Immature natural killer cell (primary cell): ENCODE measurements at regions not wholly inside any gene's neighbourhood (a gene's known extent, or its start where the extent isn't known, plus 50 kb on each side); places are given as distances from the start of the nearest gene placed in this dataset.

Experiments used
- DNase-seq, 3 donors: peaks; one replicate each; pipeline ENCODE4 v3.0.0; 2022; ENCODE audit warnings: mixed read lengths in 1 of 3
- H3K27ac Mint-ChIP-seq, 6 donors: one replicate each; pipeline ENCODE4 v1.8.0; 2020; ENCODE audit warnings: mixed read lengths in 6 of 6, mild to moderate bottlenecking in 5 of 6, inconsistent platforms in 4 of 6, moderate library complexity in 3 of 6
- H3K27me3 Mint-ChIP-seq, 3 donors: one replicate each; pipeline ENCODE4 v1.8.0; 2020 to 2021; ENCODE audit warnings: low read depth in 3 of 3, mild to moderate bottlenecking in 3 of 3, mixed read lengths in 3 of 3, moderate library complexity in 3 of 3, inconsistent platforms in 1 of 3
- H3K36me3 Mint-ChIP-seq, 3 donors: one replicate each; pipeline ENCODE4 v1.8.0; 2020; ENCODE audit warnings: mixed read lengths in 3 of 3, inconsistent platforms in 2 of 3, mild to moderate bottlenecking in 2 of 3
- H3K4me1 Mint-ChIP-seq, 2 donors: one replicate each; pipeline ENCODE4 v1.8.0; 2020; ENCODE audit warnings: inconsistent platforms in 2 of 2, mild to moderate bottlenecking in 2 of 2, mixed read lengths in 2 of 2, moderate library complexity in 1 of 2
- H3K4me3 Mint-ChIP-seq, 5 donors: one replicate each; pipeline ENCODE4 v1.8.0; 2020; ENCODE audit warnings: mild to moderate bottlenecking in 5 of 5, mixed read lengths in 5 of 5, inconsistent platforms in 3 of 5, moderate library complexity in 3 of 5
- H3K9me3 Mint-ChIP-seq, 6 donors: one replicate each; pipeline ENCODE4 v1.8.0; 2020; ENCODE audit warnings: mild to moderate bottlenecking in 6 of 6, mixed read lengths in 6 of 6, inconsistent platforms in 4 of 6, moderate library complexity in 3 of 6

DNA sequence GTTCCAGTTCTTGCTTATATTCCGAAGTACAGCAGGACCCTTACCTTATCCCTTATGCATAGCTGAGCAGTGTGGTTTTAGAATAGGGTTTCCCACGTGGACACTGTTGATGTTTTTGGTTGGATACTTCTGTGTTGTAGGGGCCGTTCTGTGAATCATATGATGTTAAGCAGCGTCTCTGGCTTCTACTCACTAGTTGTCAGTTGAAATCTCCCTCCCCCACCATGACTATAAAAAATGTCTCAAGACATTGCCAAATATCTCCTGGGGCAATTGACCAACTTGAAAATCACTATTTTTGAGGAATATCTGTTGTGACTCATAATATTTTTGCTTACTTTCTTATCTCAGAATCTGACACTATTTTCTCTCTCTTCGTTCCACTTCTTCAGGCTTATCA lies 713.7 kb downstream of the TSN start:
- no peak for DNase-seq
- no peaks in the 10 kb centered on the region for H3K36me3 Mint-ChIP-seq
- H3K9me3 Mint-ChIP-seq: peaks cover 0 to 8% (median 3%) of the 10 kb centered on the region in 6 donors
- no peak overlapping the region for H3K4me3 Mint-ChIP-seq
- no peaks in the 10 kb centered on the region for H3K4me1 Mint-ChIP-seq
- H3K27ac Mint-ChIP-seq: no peak overlapping the region
- peaks cover 0 to 1% (median under 1%) of the 10 kb centered on the region in 3 donors for H3K27me3 Mint-ChIP-seq

DNA sequence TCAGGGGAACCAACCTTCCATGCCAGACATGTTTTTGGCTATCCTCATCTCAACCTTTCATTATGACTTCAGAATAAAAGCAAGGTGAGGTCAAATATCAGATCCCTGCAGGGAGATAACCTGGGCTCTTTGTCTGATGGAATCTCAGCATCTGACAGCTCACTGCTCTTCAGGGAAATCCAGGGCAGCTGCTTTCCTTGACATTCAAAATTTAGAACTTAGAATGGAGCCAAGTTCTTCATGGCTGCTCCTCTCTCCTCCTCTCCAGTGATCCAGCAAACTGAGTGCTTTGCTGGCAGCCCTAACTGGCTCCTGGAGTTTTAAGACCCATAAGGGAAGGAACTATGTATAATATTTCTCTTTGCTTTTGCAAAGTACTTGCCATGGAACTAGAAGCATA lies 716.3 kb downstream of the TSN start:
- Mint-ChIP-seq H3K27me3 (peaks cover 0 to 1% (median 0%) of the 10 kb centered on the region in 3 donors), H3K36me3 (no peaks in the 10 kb centered on the region), H3K4me3 (no peak overlapping the region), H3K27ac (no peak overlapping the region), H3K9me3 (peaks cover 0 to 8% (median 2%) of the 10 kb centered on the region in 6 donors), H3K4me1 (no peaks in the 10 kb centered on the region)
- DNase-seq: no peak

DNA sequence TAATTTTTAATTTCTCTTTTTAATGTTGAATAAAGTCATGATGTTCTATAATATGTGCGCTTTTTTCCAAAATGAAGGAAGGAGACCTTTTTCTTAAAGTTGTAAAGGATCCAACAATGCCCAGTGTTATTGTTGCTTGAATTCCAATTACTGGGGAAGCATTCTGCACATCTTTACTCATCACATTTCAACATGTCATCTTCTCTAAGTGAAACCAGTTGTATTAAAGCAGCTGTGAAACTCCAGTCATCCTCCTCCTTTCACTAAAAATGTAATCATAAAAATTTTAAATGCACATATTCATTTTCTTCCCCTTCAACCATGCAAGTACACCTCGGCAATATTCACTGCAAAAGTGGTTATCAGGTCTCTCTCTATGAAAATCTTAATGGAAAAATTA lies 722.7 kb downstream of the TSN start:
- Mint-ChIP-seq H3K4me1 (no peaks in the 10 kb centered on the region), H3K36me3 (no peaks in the 10 kb centered on the region), H3K4me3 (no peak overlapping the region), H3K27ac (no peak overlapping the region), H3K27me3 (no peaks in the 10 kb centered on the region), H3K9me3 (peaks cover 0 to 25% (median 4%) of the 10 kb centered on the region in 6 donors)
- no peak for DNase-seq

DNA sequence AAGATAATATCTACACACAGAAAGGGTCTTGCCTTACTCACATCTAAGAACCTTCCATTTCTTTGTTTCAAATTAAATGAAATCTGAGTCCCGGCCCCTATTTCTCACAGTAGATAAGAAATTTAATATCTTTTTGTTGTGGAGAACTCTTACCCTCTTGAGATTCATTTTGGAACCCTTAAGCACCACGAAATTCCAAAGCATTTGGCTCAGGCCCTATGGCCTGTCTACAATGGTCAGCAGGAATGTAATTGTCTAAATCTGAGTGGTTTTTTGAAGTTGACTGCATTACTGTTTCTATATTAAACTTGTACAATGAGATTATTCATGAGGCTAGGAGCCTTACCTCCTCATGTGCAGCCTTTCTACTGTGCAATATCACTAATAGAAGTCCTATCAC lies 723.3 kb downstream of the TSN start:
- H3K4me1 Mint-ChIP-seq: no peaks in the 10 kb centered on the region
- no peaks in the 10 kb centered on the region for H3K36me3 Mint-ChIP-seq
- DNase-seq: no peak
- peaks cover 0 to 2% (median 0%) of the 10 kb centered on the region in 3 donors for H3K27me3 Mint-ChIP-seq
- peaks cover 0 to 30% (median 3%) of the 10 kb centered on the region in 6 donors for H3K9me3 Mint-ChIP-seq
- no peak overlapping the region for H3K27ac Mint-ChIP-seq
- no peak overlapping the region for H3K4me3 Mint-ChIP-seq

DNA sequence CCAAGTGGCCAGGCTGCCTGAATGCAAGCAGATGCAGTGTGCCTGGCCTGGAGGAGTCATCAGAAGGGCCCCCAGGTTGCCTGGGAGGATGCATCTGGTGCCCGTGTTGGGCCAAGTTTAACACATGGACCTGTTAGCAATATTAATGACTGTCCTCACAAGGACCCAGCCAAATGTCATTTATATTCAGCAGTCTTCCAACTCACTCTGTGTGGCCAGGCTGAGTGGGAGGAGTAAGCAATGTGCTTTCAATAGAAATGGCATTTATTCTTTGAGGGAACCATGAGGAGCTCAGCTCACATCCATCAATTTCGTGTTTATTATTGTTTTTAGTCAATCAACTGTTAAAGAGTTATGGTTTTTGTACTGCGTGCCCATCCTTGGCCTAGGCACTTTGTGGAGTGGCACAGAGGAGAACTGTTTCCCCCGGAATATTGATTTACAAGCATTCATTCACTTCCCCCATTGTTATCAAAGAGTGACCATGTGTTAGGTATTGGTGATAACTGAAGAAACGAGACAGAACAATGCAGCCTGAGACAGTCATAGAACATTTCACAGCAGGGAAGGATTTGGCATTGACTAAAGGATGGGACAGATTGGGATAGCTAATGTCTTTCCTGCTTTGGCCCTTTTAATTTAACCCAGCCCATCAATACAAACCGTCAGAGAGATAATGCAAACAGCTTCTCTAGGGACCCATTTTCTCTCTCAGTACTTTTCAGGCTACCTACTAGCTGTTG lies 725.2 kb downstream of the TSN start:
- Mint-ChIP-seq H3K4me3 (no peak overlapping the region), H3K9me3 (peaks cover 0 to 30% (median 3%) of the 10 kb centered on the region in 6 donors), H3K36me3 (no peaks in the 10 kb centered on the region), H3K4me1 (no peaks in the 10 kb centered on the region), H3K27ac (no peak overlapping the region), H3K27me3 (peaks cover 0 to 2% (median 0%) of the 10 kb centered on the region in 3 donors)
- DNase-seq: no peak

DNA sequence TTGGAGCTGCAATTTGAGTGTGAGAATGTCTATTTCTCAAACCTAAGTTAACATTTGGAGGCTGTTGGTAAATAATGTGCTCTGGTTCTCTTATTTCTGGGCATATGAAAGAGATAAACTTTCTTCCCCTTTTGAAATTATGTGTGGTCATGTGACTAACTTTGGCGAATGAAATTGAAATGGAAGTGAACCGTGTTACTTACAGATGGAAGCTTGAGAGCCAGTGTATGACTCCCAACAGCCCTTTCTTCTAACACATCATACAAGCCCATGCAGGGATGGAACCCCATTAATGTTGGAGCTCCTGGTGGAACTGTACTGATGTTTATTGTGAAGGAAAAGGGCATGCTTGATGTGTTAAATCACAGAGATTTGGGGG lies 725.8 kb downstream of the TSN start:
- Mint-ChIP-seq H3K4me3 (no peak overlapping the region), H3K9me3 (peaks cover 0 to 30% (median 4%) of the 10 kb centered on the region in 6 donors), H3K36me3 (no peaks in the 10 kb centered on the region), H3K4me1 (no peaks in the 10 kb centered on the region), H3K27ac (no peak overlapping the region), H3K27me3 (peaks cover 0 to 2% (median 2%) of the 10 kb centered on the region in 3 donors)
- no peak for DNase-seq

DNA sequence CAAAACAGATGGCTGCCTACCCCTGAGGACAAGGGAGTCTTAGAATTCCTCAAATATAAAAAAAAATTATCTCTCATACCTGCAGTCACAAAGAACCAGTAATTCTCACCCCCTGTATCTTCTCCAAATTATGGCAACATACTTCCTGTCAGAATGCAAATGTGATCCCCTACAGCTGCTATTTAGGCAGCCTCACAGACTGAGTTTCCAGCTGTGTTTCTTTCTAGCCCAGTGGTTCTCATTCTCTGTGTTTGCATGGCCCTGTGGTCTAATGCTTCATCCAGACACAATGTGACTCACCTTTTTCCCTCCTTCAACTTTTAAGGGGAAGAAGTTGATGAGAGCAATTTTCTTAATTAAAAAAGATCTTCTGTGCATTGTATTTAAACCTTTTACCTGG lies 726.3 kb downstream of the TSN start:
- Mint-ChIP-seq H3K4me3 (no peak overlapping the region), H3K4me1 (no peaks in the 10 kb centered on the region)
- DNase-seq: no peak

DNA sequence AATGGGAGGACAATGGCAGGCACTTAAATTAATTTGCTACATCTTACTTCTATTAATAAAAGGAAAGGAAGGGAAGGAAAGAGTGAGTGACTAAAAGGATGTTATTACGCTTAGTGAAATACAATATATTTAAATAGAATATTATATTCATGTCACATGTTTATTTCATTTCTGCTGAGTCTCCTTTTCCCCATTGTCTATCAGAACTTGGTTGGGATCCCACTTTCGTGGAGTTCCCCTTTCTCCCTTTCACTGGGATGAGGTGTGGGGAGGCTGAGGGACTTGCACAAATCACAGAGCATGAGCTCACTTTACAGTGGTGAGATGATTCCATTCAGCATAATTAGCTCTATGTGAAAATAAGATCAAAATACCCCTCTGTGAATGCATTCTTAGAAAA lies 730.6 kb downstream of the TSN start:
- no peak for DNase-seq
- H3K27ac Mint-ChIP-seq: no peak overlapping the region
- H3K4me1 Mint-ChIP-seq: no peaks in the 10 kb centered on the region
- peaks cover 0 to 3% (median 0%) of the 10 kb centered on the region in 3 donors for H3K36me3 Mint-ChIP-seq
- H3K4me3 Mint-ChIP-seq: no peak overlapping the region
- peaks cover 0 to 2% (median 2%) of the 10 kb centered on the region in 3 donors for H3K27me3 Mint-ChIP-seq
- peaks cover 3 to 29% (median 9%) of the 10 kb centered on the region in 6 donors for H3K9me3 Mint-ChIP-seq

More for the DNA sequence above, 726.3 kb downstream of the TSN start:
- Mint-ChIP-seq H3K36me3 (no peaks in the 10 kb centered on the region), H3K27ac (no peak overlapping the region), H3K27me3 (peaks cover 0 to 2% (median 2%) of the 10 kb centered on the region in 3 donors), H3K9me3 (peaks cover 0 to 30% (median 4%) of the 10 kb centered on the region in 6 donors)

DNA sequence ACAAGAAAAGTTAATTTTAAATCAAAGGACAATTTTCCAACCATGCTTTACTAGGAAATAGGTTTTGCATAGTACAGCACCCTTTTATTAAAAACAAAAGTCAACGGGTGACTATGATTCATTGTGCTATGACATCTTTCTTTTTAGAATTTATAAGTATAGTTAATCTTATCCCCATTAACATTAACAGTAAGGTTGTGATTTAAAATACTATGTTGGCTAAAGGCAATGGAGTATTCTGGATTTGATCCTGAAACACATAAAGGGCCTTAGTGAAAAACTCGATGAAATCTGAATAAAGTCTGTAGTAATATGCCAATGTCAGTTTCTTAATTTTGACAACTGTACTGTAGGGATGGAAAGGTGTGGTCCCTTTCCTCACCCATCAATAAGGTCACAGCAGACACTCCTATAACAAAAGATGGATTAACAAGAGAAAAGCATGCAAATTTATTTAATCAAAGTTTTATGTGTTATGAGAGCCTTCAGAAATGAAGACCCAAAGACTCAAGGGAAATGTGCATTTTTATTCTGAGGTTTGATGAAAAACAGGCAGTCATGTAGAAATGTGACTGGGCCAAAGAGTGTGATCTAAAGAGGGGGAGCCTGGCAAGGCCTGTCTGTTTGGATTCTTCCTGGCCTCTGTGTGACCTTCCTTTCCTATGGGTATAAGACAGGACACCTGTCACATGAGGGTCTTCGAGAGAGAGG lies 731.4 kb downstream of the TSN start:
- Mint-ChIP-seq H3K4me3 (no peak overlapping the region), H3K27me3 (peaks cover 0 to 2% (median 2%) of the 10 kb centered on the region in 3 donors), H3K4me1 (no peaks in the 10 kb centered on the region), H3K27ac (no peak overlapping the region), H3K36me3 (peaks cover 0 to 3% (median 0%) of the 10 kb centered on the region in 3 donors), H3K9me3 (peaks cover 3 to 22% (median 9%) of the 10 kb centered on the region in 6 donors)
- no peak for DNase-seq

DNA sequence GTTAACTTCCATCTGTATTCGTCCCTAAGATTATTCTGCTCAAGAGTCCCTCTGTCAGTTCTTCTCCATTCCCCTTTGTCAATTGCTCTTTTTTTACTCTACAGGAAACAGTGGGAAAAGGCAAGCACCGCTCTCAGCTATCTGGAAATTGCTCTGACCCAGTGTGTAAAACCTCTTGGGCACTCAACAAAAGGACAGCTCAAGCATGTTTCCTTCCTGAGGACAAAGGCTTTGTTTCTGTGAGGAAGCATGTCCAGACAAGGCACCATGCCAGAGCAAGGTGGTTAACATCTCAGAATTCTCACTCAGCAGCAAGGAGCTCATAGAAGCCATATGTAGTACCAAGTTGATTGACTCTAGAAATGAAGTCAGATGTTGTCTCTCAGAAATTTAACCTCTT lies 735.6 kb downstream of the TSN start:
- no peak overlapping the region for H3K4me3 Mint-ChIP-seq
- H3K27me3 Mint-ChIP-seq: no peaks in the 10 kb centered on the region
- H3K4me1 Mint-ChIP-seq: no peaks in the 10 kb centered on the region
- H3K9me3 Mint-ChIP-seq: peaks cover 3 to 22% (median 9%) of the 10 kb centered on the region in 6 donors
- peaks cover 0 to 3% (median 0%) of the 10 kb centered on the region in 3 donors for H3K36me3 Mint-ChIP-seq
- DNase-seq: no peak
- H3K27ac Mint-ChIP-seq: no peak overlapping the region

DNA sequence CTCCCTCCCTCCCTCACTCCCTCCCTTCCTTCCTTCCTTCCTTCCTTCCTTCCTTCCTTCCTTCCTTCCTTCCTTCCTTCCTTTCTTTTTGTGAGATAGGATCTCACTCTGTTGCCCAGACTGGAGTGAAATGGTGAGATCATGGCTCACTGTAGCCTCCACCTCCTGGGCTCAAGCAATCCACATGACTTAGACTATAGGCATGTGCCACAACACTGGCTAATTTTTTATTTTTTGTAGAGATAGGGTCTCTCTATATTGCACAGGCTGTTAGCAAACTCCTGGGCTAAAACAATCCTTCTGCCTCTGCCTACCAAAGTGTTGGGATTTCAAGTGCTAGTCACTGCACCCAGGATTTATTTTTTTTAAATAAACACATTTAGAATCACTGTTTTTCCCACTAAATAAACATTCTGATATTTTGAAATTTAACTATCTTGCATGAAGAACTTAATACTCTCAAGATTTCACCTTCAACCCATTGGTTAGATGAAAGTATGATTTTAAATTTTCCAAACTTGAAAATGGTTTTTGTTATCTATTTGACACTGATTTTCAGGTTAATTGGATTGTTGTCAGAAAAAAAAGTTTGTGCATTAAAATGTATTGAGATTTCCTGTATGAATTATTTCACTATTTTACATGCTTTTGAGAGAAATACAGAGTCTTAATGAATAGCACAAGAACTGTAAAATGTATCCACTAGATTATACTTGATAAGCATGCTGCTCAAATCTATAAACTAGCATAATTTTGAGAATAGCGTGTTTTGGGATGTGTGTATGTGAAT lies 745.1 kb downstream of the TSN start:
- Mint-ChIP-seq H3K9me3 (peaks cover 1 to 23% (median 7%) of the 10 kb centered on the region in 6 donors), H3K4me3 (no peak overlapping the region), H3K36me3 (no peaks in the 10 kb centered on the region), H3K27ac (no peak overlapping the region), H3K4me1 (no peaks in the 10 kb centered on the region), H3K27me3 (no peaks in the 10 kb centered on the region)
- no peak for DNase-seq

DNA sequence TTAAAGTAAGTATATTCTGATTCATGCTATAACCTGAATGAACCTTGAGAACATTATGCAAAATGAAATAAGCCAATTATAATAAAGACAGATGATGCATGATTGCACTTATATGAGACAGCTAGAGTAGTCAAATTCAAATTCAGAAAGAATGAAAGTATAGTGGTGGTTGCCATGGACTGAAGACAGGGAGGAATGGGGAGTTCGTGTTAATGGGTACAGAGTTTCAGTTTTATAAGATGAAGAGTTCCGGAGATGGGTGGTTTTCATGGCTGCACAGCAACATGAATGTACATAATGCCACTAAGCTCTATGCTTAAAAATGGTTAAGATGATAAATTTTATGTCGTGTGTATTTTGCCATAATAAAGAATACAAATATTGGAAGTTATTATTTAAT lies 751.2 kb downstream of the TSN start:
- H3K27ac Mint-ChIP-seq: no peak overlapping the region
- H3K9me3 Mint-ChIP-seq: peaks cover 0 to 30% (median 10%) of the 10 kb centered on the region in 6 donors
- no peaks in the 10 kb centered on the region for H3K36me3 Mint-ChIP-seq
- DNase-seq: no peak
- H3K4me1 Mint-ChIP-seq: no peaks in the 10 kb centered on the region
- H3K4me3 Mint-ChIP-seq: no peak overlapping the region
- H3K27me3 Mint-ChIP-seq: no peaks in the 10 kb centered on the region

DNA sequence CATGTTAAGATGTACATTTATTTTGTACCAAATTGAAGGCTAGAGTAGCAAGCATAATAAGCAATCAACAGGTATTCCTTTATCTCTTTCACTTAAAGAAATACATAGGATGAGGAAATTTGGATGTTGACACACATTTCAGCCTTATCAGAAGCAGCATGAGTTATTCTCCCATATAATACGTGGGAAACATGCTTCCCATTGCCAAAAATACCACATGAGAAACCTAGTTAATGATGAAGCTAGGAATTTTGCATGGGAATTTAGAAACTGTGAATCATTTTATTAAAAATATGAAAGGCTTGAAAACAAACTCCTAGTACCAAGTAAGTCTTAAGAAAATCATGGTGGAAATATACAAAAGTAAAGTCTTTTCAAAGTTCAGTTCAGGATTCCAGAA lies 751.8 kb downstream of the TSN start:
- Mint-ChIP-seq H3K27me3 (no peaks in the 10 kb centered on the region), H3K4me1 (no peaks in the 10 kb centered on the region), H3K9me3 (peaks cover 0 to 35% (median 11%) of the 10 kb centered on the region in 6 donors), H3K36me3 (no peaks in the 10 kb centered on the region), H3K4me3 (no peak overlapping the region), H3K27ac (no peak overlapping the region)
- DNase-seq: no peak

DNA sequence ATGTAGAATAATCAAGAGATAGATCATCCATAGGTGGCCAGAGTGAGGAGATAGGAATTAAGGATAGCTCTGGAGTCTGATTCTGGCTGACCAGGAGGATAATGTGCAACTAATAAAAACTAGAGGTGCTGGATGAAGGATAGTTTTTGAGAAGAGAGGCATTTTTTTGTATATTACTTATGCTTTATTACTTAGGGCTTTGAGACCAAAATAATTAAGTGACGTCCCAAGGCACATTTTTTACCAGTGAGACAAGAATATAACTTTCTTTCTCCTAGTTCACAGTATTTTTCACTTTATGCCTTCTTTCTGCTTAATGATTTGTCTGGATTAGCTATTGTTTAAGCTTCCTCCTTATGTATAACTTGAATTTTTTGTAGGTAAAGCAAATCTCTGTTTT lies 756.6 kb downstream of the TSN start:
- DNase-seq: no peak
- H3K4me3 Mint-ChIP-seq: no peak overlapping the region
- peaks cover 0 to 3% (median 1%) of the 10 kb centered on the region in 3 donors for H3K27me3 Mint-ChIP-seq
- H3K4me1 Mint-ChIP-seq: no peaks in the 10 kb centered on the region
- peaks cover 0 to 23% (median 15%) of the 10 kb centered on the region in 6 donors for H3K9me3 Mint-ChIP-seq
- H3K36me3 Mint-ChIP-seq: no peaks in the 10 kb centered on the region
- no peak overlapping the region for H3K27ac Mint-ChIP-seq
